Sigmoid colon (tissue), 4 donors: ENCODE measurements at regions not wholly inside any gene's neighbourhood (a gene's known extent, or its start where the extent isn't known, plus 50 kb on each side); places are given as distances from the start of the nearest gene placed in this dataset.

Experiments
- POLR2A ChIP-seq, 2 donors: fragments of 450-650 bp; IDR thresholded peaks; one replicate each; pipeline ENCODE4 v1.6.1; 2016; ENCODE audit warnings: antibody characterized with exemption in 2 of 2, mild to moderate bottlenecking in 2 of 2, moderate library complexity in 2 of 2
- POLR2AphosphoS5 ChIP-seq, 4 donors: sonication (generic); formaldehyde crosslinking; IDR thresholded peaks; one replicate each; pipeline ENCODE4 v1.6.1; 2017; ENCODE audit warnings: antibody characterized with exemption in 4 of 4
- TF ChIP-seq, protein P1 (sequence below), 4 experiments: fragments of 450-650 bp in 3 of 4; fragments of 200-600 bp in 1 of 4; IDR thresholded peaks; one replicate each; pipeline ENCODE4 v1.5.1; 2016 to 2019; ENCODE audit warnings: antibody characterized with exemption in 4 of 4, mild to moderate bottlenecking in 3 of 4, moderate library complexity in 2 of 4

DNA sequence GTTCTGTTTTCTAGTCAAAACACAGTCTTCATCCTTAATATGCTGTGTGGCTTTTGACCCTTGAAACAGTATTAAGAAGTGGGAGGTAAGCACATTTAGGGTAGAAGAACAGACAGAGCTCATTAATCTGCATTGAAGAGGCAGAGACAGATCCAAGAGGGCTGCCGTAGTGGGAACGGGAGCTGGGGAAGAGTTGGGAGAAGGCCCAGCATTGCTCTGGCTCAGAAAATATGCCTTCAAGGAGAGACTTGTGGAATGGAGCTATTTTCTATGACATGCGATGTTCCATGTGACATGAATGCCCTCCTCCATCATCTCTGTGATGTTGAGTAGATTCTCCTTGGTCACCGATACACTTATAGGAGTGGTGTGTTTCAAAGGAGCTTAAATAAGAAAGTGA, 273.3 kb upstream of the BOD1L1 start:
- TF ChIP-seq POLR2AphosphoS5 (IDR thresholded peaks at IDR 0.05) = no peak
- TF ChIP-seq, protein P1, sequence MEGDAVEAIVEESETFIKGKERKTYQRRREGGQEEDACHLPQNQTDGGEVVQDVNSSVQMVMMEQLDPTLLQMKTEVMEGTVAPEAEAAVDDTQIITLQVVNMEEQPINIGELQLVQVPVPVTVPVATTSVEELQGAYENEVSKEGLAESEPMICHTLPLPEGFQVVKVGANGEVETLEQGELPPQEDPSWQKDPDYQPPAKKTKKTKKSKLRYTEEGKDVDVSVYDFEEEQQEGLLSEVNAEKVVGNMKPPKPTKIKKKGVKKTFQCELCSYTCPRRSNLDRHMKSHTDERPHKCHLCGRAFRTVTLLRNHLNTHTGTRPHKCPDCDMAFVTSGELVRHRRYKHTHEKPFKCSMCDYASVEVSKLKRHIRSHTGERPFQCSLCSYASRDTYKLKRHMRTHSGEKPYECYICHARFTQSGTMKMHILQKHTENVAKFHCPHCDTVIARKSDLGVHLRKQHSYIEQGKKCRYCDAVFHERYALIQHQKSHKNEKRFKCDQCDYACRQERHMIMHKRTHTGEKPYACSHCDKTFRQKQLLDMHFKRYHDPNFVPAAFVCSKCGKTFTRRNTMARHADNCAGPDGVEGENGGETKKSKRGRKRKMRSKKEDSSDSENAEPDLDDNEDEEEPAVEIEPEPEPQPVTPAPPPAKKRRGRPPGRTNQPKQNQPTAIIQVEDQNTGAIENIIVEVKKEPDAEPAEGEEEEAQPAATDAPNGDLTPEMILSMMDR (IDR thresholded peaks at IDR 0.05) = no peak
- TF ChIP-seq POLR2A (IDR thresholded peaks at IDR 0.05) = no peak
